Activated T-cell treated with anti-CD3 and anti-CD28 coated beads, Interleukin-2, amount 50 U/mL, for 4 hours (primary cell): ENCODE measurements at regions not wholly inside any gene's neighbourhood (a gene's known extent, or its start where the extent isn't known, plus 50 kb on each side); places are given as distances from the start of the nearest gene placed in this dataset.
"Not testable (repeated sequence)": the region's sequence is repeated elsewhere in the genome, so short reads cannot be mapped to it uniquely, and the experiment has no call there.

Experiments used
- ATAC-seq, 2 donors: fragments of 200-7000 bp; cut with Tn5 transposase; one replicate each; pipeline ENCODE4 v1.10.0; 2021
- DNase-seq: peaks from one replicate; pipeline ENCODE4 v3.0.0-alpha.2; 2020
- H3K27me3 Mint-ChIP-seq: one replicate; pipeline ENCODE4 v1.8.0; 2021; ENCODE audit warnings: low read depth, mixed read lengths
- H3K36me3 Mint-ChIP-seq: one replicate; pipeline ENCODE4 v1.8.0; 2022; ENCODE audit warnings: mixed read lengths; ENCODE audit not compliant: insufficient read depth
- H3K4me1 Mint-ChIP-seq: one replicate; pipeline ENCODE4 v1.8.0; 2021; ENCODE audit warnings: low read depth, mixed read lengths
- H3K4me3 Mint-ChIP-seq: one replicate; pipeline ENCODE4 v1.8.0; 2021; ENCODE audit warnings: mild to moderate bottlenecking, moderate library complexity, mixed read lengths
- H3K9me3 Mint-ChIP-seq: one replicate; pipeline ENCODE4 v1.8.0; 2021; ENCODE audit warnings: mixed read lengths

DNA sequence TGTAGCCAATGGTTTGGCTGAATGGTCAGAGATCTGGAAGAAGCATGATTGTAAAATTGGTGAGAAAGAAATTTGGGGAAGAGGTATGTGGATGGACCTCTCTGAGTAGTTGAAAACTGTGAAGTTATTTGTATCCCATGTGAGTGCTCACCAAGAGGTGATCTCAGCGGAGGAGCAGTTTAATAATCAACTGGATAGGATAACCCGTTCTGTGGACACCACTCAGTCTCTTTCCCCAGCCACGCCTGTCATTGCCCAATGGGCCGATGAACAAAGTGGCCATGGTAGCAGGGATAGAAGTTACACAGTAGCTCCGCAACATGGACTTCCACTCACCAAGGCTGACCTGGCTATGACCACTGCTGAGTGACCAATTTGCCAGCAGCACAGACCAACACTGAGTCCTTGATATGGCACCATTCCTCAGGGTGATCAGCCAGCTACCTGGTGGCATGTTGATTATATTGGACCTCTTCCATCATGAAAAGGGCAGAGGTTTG is 257.4 kb upstream of the ATXN7L3B start:
- Mint-ChIP-seq H3K36me3 (no peaks in the 10 kb centered on the region), H3K4me1 (no peaks in the 10 kb centered on the region), H3K27me3 (no peaks in the 10 kb centered on the region), H3K4me3 (no peak overlapping the region), H3K9me3 (peaks cover 16% of the 10 kb centered on the region)
- DNase-seq = no peak
- no peak for ATAC-seq

DNA sequence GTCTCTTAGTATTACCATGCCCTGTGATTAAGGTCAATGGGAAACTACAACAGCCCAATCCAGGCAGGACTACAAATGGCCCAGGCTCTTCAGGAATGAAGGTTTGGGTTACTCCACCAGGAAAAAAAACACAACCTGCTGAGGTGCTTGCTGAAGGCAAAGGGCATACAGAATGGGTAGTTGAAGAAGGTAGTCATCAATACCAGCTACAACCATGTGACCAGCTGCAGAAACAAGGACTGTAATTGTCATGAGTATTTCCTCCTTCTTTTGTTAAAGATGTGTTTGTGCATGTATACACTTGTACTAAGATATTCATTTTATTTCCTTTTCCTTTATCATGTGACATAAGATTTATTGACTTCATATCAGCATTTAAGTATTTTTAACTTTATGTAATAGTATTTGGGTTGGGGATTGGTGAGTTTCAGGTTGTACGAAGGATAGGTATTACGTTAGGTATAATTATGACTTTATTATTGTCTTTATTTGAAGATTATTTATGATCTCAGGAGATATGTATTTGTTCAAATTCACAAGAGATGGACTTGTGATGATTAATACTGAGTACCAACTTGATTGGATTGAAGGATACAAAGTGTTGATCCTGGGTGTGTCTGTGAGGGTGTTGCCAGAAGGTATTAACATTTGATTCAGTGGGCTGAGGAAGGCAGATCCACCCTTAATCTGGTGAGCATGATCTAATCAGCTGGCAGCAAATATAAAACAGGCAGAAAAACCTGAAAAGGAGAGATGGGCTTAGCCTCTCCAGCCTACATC is 256.0 kb upstream of the ATXN7L3B start:
- not testable (repeated sequence) for H3K4me3 Mint-ChIP-seq, DNase-seq, H3K4me1 Mint-ChIP-seq, H3K36me3 Mint-ChIP-seq, H3K27me3 Mint-ChIP-seq, ATAC-seq
- H3K9me3 Mint-ChIP-seq = peaks cover 12% of the 10 kb centered on the region

DNA sequence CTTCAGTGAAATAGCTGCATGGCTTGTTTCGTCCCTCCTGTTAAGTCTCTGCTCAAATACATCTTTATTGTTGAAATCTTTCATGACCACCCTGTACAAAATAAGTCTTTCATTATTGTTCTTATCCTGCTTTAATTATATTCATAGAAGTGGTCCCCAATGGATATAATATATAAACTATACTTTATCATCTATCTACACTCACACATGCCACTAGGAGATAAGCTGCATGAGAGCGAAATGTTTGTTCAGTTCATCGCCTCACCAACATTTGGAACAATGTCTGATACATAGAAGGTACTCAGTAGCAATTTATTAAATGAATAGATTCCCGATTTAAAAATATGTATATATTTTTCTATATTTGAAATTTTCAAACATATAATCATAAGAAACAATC is 254.0 kb upstream of the ATXN7L3B start:
- DNase-seq (no peak), ATAC-seq (no peak)
- H3K4me3 Mint-ChIP-seq = no peak overlapping the region
- no peaks in the 10 kb centered on the region for H3K27me3 Mint-ChIP-seq
- H3K36me3 Mint-ChIP-seq = no peaks in the 10 kb centered on the region
- H3K9me3 Mint-ChIP-seq = peaks cover 4% of the 10 kb centered on the region
- no peaks in the 10 kb centered on the region for H3K4me1 Mint-ChIP-seq

DNA sequence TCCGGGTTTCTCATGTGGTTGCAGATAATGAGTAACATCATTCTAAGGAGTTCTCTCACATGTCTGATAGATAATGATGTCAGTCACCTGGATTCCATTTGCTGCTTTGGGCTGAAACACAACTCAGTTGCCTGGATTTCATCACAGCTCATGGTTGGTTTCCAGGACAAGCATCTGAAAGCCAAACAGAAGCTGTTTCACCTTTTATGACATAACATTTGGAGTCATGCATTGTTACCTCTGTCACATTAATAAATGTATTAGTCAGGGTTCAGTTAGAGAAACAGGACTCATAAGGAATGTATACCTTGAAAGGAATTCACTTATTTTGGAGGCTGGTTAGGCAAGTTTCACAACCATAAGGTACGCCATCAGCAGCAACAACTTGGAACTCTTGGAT is 251.9 kb upstream of the ATXN7L3B start:
- Mint-ChIP-seq H3K27me3 (no peaks in the 10 kb centered on the region), H3K36me3 (no peaks in the 10 kb centered on the region), H3K9me3 (peaks cover 4% of the 10 kb centered on the region), H3K4me1 (no peaks in the 10 kb centered on the region), H3K4me3 (no peak overlapping the region)
- DNase-seq = no peak
- ATAC-seq = no peak

DNA sequence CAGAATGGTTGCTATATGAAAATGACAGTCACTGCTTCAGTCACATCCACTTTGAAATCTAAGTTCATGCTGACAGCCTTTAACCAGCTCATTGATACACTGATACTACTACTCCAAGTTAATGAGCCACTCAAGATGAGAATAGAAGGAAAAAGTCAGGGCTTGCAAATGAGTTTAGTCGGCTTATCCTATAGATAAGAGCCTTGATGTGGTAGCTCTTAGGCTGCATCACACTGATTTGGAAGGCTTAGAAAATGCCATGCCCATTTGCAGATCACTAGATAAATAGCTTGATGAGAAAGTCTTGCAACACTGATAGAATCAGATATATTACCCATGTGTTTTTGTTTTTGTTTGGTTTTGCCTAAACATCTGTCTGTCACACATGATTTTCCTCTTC is 251.4 kb upstream of the ATXN7L3B start:
- DNase-seq (no peak), ATAC-seq (no peak)
- Mint-ChIP-seq H3K4me3 (no peak overlapping the region), H3K4me1 (no peaks in the 10 kb centered on the region), H3K36me3 (no peaks in the 10 kb centered on the region), H3K9me3 (peaks cover 4% of the 10 kb centered on the region), H3K27me3 (no peaks in the 10 kb centered on the region)

DNA sequence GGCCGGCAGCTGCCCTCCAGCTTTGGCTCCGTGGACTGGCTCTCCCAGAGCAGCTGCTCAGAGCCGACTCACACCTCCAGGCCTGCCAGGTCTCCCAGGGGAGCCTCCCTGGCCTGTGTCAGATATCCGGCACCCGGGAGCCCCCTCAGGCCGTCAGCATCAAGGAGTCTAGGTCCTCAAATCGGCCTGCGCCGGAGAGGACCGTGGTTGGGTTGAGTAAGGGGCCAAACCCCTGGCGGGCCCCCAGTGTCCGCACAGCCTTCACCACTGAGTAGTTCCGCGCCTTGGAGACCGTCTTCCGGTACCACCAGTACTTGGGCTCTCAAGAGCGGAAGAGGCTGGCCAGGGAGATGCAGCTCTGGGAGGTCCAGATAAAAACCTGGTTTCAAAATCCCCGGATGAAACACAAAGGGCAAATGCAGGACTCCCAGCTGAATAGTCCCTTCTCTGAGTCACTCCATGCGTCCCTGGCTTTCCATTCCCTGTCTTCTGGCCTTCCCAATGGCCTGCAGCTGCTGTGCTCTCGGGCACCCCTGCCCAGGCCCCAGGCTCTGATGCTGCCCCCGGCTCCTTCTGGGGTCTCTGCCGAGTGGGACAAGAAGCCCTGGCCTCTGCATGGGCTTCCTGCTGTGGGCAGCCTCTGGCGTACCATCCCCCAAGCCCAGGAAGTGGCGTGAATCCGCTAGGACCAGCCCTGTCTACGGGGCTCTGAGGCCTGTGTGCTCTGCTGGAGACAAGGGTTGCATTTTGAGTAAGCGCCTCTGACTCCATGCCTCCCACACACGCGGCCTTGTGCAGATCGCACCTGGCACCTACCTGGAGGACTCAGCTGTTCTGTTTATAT is 245.1 kb upstream of the ATXN7L3B start:
- no peak for DNase-seq
- no peak overlapping the region for H3K4me3 Mint-ChIP-seq
- H3K4me1 Mint-ChIP-seq = no peaks in the 10 kb centered on the region
- no peaks in the 10 kb centered on the region for H3K9me3 Mint-ChIP-seq
- no peaks in the 10 kb centered on the region for H3K27me3 Mint-ChIP-seq
- no peak for ATAC-seq
- H3K36me3 Mint-ChIP-seq = no peaks in the 10 kb centered on the region

DNA sequence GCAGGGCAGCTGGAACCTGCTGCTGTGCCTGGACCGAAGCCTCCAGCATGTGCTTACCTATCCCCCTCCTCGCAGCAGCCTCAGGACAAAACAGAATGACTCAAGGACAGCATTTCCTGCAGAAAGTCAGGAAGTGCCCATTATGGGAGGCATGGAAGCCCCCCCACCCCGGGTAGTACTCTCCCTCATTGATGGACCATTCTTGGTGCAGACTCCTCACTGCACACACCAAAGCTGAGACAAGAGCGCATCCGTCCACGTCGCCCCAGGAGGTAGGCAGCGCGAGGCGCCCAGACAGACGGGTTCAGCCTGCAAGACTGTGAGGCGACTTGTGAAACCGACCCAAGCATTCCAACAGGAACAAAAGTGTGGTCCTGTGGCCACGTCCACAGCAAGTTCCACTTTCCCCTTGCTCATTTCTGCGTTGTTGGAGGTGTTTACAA is 243.9 kb upstream of the ATXN7L3B start:
- Mint-ChIP-seq H3K27me3 (no peaks in the 10 kb centered on the region), H3K36me3 (no peaks in the 10 kb centered on the region), H3K9me3 (no peaks in the 10 kb centered on the region), H3K4me3 (no peak overlapping the region), H3K4me1 (no peaks in the 10 kb centered on the region)
- DNase-seq = no peak
- no peak for ATAC-seq

DNA sequence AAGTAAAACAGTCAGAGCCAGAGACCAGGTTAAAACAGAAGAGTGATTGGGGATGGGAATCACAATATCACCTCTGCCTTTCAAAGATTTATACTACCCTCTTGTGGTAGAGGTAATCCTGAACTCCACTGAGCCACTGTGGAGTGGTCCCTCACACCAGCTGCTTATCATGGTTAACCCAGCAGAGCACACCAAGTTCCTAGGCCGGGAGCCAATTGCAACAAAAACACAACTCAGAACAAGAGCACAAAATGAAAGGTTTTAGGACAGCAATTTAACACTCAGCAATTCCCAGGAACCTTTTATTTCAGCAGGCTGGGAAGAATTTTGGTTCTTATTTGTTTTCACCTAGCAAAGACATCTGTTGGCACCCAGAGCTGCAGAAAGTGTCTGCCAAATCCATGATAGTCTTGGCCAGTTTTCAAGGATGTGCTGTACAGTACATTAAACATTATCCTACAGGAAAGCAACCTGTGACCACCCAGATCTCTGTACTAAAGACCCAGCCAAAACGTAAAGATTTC is 220.5 kb upstream of the ATXN7L3B start:
- no peaks in the 10 kb centered on the region for H3K27me3 Mint-ChIP-seq
- no peaks in the 10 kb centered on the region for H3K4me1 Mint-ChIP-seq
- no peaks in the 10 kb centered on the region for H3K36me3 Mint-ChIP-seq

DNA sequence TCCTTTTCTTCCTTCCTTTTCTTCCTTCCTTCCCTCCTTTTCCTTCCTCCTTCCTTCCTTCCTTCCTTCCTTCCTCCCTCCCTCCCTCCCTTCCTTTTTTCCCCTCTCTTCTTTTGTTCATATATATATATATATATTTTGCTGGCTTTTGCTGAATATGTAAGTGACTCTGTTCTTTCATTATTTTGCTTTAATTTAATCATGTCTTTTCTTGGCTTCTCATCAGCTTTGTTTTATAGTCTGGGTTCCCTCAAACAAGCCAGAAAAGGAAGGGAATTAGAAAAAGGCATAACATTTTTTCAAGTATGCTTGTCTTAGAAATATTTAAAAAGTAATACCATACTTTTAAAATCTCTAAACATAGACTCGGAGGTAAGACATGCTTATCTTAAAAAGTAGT is 219.9 kb upstream of the ATXN7L3B start:
- no peak for ATAC-seq
- Mint-ChIP-seq H3K27me3 (no peaks in the 10 kb centered on the region), H3K4me3 (no peak overlapping the region)

More for the DNA sequence above, 220.5 kb upstream of the ATXN7L3B start:
- no peak for ATAC-seq
- no peak for DNase-seq
- no peaks in the 10 kb centered on the region for H3K9me3 Mint-ChIP-seq
- no peak overlapping the region for H3K4me3 Mint-ChIP-seq

DNA sequence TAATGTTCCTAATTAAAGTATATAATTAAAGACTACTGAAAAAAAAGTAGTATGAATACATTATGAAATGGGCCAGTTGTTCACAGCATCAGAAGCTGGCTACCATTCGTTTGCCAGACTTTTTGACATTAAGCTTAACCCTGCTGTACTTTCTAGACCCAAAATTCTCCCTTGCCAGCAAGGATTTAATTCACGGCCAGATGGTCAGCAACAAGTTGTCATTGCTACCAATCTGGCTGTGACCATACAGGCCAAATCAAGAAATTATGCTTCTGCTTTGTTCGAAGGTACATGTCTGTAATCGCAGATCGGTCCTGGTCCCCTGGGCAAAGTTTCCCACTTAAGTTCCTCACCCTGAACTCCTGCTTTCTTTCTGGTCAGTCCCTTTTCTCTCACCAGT is 217.7 kb upstream of the ATXN7L3B start:
- DNase-seq = no peak
- Mint-ChIP-seq H3K9me3 (no peaks in the 10 kb centered on the region), H3K36me3 (no peaks in the 10 kb centered on the region), H3K27me3 (no peaks in the 10 kb centered on the region), H3K4me3 (no peak overlapping the region), H3K4me1 (no peaks in the 10 kb centered on the region)
- ATAC-seq = no peak

More for the DNA sequence above, 219.9 kb upstream of the ATXN7L3B start:
- no peaks in the 10 kb centered on the region for H3K4me1 Mint-ChIP-seq
- no peak for DNase-seq
- H3K9me3 Mint-ChIP-seq = no peaks in the 10 kb centered on the region
- no peaks in the 10 kb centered on the region for H3K36me3 Mint-ChIP-seq

DNA sequence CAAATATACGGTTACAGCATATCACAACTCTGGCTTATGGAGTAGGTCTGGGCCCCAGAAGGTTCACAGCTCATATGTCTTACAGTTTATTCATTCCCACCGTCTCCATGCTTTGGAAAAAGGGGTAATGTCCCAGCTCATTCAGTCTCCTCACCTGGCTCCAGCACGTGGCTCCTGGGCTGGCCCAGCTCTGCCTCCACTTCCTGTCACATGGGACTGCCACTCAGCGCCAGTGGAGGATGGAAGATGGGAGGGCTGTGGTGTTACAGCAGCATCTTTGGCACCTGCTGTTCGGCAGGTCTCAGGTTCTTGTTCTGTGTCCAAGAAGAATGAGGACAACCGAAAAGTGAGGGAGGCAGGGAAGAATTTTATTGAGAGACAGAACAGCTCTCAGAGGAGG is 216.3 kb upstream of the ATXN7L3B start:
- Mint-ChIP-seq H3K36me3 (no peaks in the 10 kb centered on the region), H3K4me1 (no peaks in the 10 kb centered on the region), H3K27me3 (no peaks in the 10 kb centered on the region), H3K9me3 (no peaks in the 10 kb centered on the region), H3K4me3 (no peak overlapping the region)
- no peak for DNase-seq
- no peak for ATAC-seq

DNA sequence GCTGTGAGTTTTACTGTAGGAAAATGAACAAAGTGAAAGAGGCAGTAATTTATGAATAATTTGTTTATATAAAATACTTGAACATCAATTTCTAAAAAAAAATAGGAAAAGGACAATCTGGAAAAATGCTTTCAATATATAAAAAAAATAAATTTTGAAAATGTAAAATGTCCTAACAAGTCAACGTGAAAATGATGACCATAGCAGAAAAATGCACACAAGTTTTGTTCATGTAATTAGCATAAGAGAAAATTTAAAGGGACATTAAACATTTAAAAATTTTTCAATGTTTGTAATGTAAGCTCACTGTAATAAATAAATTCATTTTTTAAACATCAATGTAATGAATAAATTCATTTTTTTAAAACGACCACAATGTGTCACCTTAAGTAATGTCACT is 214.8 kb upstream of the ATXN7L3B start:
- Mint-ChIP-seq H3K9me3 (no peaks in the 10 kb centered on the region), H3K4me1 (no peaks in the 10 kb centered on the region), H3K36me3 (no peaks in the 10 kb centered on the region), H3K27me3 (no peaks in the 10 kb centered on the region), H3K4me3 (no peak overlapping the region)
- DNase-seq (no peak), ATAC-seq (no peak)

DNA sequence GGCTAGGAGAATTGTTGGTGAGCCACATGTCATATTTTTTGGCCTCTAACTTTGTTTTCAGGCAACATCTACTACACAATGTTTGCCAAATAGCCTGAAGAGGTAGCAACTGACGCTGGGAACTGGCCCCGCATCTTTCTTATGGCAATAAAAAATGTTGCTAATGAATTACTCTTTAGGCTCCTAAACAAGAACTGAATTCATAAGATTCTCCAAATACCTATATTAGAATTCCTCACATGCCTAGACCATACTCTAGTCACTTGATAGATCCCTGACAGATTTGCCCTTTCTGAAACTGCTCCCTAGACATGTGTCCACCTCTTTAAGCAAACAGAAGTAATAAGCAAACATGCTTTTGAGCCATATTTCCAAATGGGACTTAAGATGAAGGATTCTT is 209.0 kb upstream of the ATXN7L3B start:
- H3K4me3 Mint-ChIP-seq = no peak overlapping the region
- no peaks in the 10 kb centered on the region for H3K9me3 Mint-ChIP-seq
- ATAC-seq = no peak
- no peaks in the 10 kb centered on the region for H3K36me3 Mint-ChIP-seq
- no peaks in the 10 kb centered on the region for H3K4me1 Mint-ChIP-seq
- DNase-seq = no peak
- H3K27me3 Mint-ChIP-seq = no peaks in the 10 kb centered on the region

DNA sequence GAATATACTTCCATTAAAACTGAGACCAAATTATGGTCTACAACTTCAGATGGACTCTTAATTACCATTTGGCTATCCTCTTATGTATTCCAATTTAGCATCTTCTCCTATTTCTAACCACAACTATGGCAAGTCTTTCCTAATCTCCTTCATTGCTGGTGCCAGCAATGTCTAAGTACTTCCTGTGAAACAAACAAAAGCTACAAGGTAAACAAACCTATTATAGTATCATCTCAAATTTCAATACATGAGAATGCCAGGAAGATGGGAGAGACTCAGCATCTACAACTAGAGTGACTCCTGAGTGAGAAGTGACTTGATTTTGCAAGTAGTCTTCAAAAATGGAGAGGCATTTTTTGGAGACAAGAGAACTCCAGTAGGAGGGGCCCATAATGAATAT is 202.9 kb upstream of the ATXN7L3B start:
- ATAC-seq = no peak
- Mint-ChIP-seq H3K9me3 (no peaks in the 10 kb centered on the region), H3K36me3 (no peaks in the 10 kb centered on the region), H3K4me3 (no peak overlapping the region), H3K4me1 (no peaks in the 10 kb centered on the region), H3K27me3 (no peaks in the 10 kb centered on the region)
- DNase-seq = no peak

DNA sequence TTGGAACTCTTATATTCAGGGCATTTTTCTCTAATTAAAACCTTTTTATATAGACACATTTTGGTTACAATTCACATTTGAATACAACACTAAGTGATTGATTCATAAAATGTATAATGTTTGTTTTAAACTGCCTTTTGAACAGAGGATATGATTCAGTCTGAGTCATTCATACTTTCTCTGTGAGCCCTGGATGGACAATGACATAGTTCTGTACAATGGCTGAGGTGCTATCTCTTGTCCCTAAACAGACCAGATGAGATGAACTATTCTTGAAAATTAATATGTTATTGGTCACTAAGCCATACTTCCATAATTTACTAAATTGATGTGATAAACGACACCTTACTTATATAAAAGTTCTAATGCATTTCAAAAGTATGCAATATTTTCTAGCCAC is 199.7 kb upstream of the ATXN7L3B start:
- Mint-ChIP-seq H3K36me3 (no peaks in the 10 kb centered on the region), H3K9me3 (no peaks in the 10 kb centered on the region)

More for the DNA sequence above, 199.7 kb upstream of the ATXN7L3B start:
- H3K4me3 Mint-ChIP-seq = no peak overlapping the region
- no peaks in the 10 kb centered on the region for H3K4me1 Mint-ChIP-seq
- DNase-seq (no peak), ATAC-seq (no peak)
- no peaks in the 10 kb centered on the region for H3K27me3 Mint-ChIP-seq
